T-helper 22 cell (primary cell): ENCODE measurements at regions not wholly inside any gene's neighbourhood (a gene's known extent, or its start where the extent isn't known, plus 50 kb on each side); places are given as distances from the start of the nearest gene placed in this dataset.
"Not testable (repeated sequence)": the region's sequence is repeated elsewhere in the genome, so short reads cannot be mapped to it uniquely, and the experiment has no call there.

Experiments used
- DNase-seq: peaks from one replicate; pipeline ENCODE4 v3.0.0-alpha.2; 2020; ENCODE audit warnings: low read depth

DNA sequence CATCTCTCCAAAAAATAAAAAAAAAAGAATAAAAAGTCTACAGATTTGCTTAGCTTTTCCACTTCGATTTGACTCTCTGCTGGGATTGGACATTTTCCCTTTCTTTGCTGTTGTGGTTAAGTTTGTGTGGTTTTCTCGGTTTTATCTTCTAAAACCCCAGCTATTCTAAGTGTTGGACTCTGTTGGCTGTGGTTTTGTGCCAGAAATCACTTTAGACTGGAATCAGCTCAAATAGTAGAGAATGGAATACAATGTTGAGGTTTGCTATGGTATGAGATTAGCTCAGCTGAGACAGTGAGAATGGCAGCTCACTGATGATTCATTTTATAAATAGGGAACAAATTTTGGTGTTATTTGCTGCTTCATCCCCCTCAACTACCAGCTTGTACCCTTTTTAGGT lies 116.0 kb downstream of the BUB3 start:
- DNase-seq: no peak

GRCh38 chr10:123270806-123271205 lies 116.6 kb downstream of the BUB3 start:
- DNase-seq: no peak

DNA sequence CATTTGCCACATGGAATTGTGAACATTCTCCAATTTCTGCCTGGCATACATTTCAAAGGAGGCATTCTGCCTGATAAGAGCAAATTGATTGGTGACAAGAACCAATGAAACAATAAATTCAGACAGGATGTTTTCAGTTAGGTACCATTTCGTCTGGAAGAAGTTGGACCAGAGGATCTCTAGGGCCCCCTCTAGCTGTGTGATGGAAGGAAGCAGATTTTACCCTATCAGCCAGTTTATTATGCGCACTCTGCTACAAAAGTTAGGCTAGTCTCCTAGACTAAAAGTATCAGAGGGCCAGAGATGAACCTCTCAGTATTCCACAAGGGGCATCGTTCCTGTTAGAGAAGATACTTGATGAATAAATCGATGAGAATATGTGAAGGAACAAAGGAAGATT lies 118.0 kb downstream of the BUB3 start:
- DNase-seq: no peak

DNA sequence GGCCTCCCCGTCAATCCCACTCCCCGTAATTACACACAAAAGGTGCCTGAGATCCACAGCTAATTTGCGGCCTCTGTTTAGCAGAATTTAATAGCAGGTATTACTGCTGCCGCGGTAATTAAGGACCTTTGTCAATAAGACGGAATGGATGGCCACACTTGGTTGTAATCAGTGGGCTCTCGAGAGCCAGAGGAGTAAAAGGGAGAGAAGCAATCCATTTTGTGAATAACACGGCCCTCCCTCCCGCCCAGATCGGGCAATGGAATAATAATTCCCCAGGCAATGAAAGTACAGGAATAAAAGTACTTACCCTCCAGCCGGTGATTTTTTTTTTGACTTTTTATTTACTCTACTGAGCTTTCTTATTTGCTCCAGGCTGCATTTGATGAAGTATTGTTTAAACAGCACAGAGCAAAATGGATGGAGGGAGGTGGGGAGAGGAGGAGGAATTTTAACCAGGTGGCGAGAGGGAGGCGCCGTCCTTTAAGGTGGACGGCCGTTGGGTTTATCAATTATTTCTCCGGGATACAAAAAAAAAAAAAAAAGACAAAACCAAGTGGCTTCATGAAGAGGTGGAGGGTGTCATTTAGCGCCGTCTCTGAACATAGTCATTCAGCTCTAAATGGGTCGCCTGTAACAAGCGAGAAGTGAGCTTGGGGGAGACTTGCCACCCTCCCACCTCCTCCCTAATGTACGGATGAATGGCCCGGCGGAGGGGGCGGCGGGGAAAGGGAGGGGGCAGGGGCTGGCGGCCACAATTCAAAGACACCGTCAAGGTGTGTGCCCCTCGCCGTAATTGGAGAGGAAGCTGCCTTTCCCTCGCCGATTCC lies 120.3 kb downstream of the BUB3 start:
- DNase-seq: no peak

DNA sequence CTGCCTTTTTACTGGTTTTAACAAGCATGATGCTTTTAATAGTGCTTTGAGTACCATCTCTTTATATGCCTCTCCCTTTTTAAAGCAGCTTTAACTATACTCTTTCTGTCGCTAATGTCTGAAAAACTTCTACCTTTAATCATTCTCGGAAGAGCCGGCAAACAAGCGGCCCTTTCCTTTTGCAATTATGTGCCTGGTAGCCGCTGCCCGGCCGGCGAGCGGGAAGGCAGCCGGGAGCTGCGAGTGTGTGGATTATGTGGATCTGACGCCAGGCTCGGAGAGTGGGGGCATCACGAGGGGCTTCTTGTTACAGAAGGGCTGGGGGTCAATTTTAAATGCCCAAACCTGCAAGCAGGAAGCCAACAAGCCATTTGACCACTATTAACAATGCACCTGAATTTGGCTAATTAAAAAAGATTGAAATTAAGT lies 120.9 kb downstream of the BUB3 start:
- no peak for DNase-seq

DNA sequence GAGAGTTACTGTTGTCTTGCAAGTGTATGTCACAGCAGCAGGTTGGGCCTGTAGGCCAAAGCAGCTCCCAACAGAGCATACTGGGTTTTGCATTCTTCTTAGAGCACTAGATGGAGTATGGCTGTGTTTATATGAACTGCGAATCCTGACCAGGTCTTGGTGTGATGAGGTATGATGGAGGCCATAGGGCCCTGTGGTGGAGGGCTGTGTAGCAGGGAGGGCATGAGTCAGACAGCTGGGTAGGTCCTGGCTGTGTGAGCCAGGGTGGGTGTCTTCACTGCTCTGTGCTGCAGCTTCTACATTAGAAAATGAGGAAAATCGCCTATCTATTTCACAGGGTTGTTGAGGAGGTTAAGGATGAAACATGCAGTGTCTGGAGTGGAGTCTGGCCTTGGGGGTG lies 124.2 kb downstream of the BUB3 start:
- no peak for DNase-seq

DNA sequence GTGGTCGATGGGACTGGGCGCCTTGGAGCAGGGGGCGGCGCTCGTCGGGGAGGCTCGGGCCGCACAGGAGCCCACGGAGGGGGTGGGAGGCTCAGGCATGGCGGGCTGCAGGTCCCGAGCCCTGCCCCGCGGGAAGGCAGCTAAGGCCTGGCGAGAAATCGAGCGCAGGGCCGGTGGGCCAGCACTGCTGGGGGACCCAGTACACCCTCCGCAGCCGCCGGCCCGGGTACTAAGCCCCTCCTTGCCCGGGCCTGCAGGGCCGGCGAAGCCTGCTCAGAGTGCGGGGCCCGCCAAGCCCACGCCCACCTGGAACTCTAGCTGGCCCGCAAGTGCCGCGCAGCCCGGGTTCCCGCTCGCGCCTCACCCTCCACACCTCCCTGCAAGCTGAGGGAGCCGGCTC lies 129.2 kb downstream of the BUB3 start:
- DNase-seq: not testable (repeated sequence)

GRCh38 chr10:123284022-123284421 lies 129.8 kb downstream of the BUB3 start:
- DNase-seq: no peak

GRCh38 chr10:123287594-123288247 lies 133.5 kb downstream of the BUB3 start:
- DNase-seq: no peak

- no peak for DNase-seq
These were observed 135.2 kb downstream of the BUB3 start for GRCh38 chr10:123289432-123289831.

DNA sequence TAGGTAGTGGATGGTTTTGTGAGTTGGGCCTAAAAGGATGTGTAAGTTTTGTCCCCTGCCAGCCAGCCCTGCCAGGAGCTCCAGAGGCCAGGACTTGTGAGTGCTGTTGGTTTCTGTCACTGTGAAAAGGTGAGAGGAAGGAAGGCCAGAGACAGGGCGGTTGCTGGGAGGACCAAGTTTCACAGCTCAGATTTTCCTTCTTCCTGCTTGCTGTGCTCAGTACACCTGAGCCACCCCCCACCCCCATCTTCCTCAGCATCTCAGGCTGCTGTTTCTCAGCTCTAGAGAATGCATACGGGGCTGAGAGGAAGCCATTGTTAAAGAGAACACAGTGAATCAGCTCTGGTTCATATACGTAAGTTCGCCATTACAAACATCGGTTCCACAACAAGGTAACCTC lies 139.9 kb downstream of the BUB3 start:
- DNase-seq: no peak

DNA sequence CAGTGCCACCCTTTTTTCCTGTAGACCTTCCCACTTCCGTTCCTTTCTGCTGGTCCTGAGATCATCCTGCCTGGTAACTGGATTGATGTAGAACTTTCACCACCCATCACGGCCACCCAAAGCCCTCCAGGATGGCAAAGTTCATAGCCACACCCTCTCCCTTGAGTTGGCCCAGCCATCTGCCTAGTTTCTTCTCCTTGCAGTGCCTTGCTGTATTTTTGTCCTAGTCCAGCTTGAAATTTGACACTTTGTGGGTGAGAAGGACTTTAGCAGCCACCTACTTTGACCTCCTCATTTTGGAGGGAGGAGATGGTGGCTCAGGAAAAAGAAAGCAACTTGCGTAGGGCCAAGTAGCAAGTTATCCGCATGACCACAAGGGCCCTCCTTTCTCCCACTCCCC lies 140.7 kb downstream of the BUB3 start:
- no peak for DNase-seq

DNA sequence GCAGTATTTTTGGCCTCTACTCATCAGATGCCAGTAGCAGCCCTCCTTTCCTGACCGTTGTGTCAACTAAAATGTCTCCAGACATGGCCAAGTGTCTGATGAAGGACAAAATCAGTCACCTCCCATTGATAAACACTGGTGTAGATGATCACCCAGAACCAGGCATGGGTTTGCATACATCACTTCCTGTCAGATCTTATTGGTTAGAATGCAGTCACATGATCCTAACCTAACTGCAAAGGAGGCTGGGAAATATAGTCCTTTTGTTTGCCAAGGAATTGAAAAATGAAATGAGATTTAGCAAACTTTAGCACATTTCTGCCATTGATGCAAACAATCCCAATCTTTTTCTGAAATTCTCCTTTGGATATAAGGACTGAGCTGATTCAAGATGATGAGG lies 141.4 kb downstream of the BUB3 start:
- no peak for DNase-seq

DNA sequence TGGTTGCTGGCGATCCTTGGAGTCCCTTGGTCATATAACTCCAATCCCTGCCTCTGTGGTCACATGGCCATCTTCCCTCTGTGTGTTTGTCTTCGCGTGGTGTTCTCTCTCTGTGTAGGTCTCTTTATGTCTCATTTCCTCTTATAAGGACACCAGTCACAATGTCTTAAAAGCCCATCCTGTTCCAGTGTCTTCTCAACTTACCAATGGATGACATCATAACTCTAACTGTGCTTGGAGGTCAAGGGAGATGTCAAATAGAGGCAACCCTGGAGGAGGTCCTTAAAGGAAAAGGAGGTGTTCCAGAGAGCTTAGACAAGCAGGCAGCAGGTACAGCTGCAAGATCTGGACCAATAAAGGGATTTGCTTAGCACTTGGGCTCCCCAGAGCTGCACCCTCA lies 143.0 kb downstream of the BUB3 start:
- DNase-seq: no peak

GRCh38 chr10:123298583-123298982 lies 144.4 kb downstream of the BUB3 start:
- DNase-seq: no peak

- DNase-seq: no peak
These were observed 145.4 kb downstream of the BUB3 start for GRCh38 chr10:123299598-123299997.

DNA sequence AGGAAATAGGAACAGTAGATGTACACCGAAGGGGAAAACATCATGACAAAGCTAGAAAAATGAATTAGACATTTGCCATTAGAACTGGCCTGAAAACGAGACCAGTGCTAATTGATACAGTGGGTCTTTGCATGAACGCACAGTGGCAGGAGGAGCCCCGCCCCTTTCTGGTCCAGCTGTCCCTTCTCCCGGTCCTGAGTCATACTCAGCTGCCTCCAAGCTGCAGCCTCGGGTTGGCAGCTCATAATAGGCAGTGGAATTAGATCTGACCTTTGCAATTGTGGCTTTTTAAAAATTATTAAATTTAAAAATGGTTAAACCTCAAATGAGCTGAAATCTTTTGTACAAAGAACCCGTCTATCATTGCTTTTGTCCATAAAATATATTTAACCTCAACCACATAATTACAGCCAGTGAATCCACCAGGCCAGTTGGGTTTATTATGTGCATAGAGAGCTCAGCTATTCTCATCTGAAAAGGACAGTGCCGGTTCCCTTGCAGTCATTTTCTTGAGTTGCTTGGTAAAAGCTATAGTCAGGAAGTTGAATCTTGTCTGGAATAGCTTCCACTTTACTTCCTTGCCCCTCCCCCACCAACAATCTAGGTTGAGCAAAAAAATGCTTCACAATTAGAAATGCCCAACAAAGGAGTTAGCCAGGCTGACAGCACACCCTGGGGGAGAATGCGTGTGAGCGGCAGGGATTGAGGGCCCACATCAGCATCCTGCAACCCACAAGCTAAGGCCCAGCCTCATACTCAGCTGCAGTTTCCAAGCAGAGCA lies 147.1 kb downstream of the BUB3 start:
- DNase-seq: no peak

DNA sequence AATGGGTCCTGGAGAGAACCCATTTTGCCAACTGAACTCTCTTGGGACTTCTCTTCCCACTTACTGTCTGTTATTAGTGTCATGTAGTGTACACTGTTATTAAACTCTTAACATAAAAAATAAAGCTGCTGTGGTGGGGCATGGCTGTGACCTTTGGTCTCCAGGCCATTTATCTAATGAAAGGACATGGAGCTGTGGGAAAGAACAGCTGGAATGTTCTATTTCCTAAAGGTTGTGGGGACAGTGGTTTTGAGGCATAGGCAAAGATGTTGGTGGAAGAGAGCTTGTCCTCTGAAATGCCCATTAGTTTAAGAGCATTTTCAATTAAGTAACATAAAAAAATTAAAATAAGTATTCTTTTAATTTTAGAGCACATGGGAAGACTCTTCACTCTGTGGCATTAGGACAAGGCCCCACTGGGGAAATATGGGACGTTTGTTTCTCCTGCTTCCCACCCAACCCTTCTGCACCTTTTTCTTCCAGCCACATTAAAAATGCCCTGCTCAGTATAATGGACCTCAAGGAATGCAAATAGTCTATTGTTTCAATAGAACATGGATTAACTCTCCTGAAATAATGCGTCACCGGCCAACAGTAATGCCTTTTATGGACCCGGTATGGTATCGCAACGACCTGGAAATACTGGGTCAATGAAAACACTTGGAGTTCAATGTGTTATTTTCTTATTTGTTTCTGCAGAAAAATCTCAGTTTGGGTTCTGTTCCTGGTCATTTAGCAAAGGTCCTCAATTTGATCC lies 149.6 kb downstream of the BUB3 start:
- DNase-seq: no peak

- DNase-seq: no peak
These were observed 151.5 kb downstream of the BUB3 start for GRCh38 chr10:123305671-123306070.

GRCh38 chr10:123306290-123306689 lies 152.1 kb downstream of the BUB3 start:
- no peak for DNase-seq

GRCh38 chr10:123309731-123310130 lies 155.5 kb downstream of the BUB3 start:
- DNase-seq: no peak

DNA sequence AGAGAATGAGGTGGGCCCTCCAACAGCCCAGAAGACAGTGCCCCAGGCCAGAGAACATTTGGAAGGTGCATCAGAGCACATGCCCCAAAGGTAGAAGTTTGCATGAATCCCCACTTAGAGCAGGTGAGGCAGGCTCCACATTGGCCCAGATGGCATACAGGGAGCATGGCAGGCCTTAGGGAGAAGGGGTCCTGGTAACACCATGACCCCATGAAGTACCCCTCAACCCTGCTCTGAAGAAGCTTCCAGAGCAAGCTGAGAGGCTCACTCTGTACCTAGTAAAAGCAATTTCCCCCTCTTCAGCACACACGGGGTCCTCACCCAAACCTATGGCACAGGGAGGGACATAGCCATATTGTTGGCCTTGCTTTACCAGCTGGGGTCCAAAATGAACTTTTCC lies 162.6 kb downstream of the BUB3 start:
- no peak for DNase-seq
